Ramos (cell line): ENCODE measurements at regions not wholly inside any gene's neighbourhood (a gene's known extent, or its start where the extent isn't known, plus 50 kb on each side); places are given as distances from the start of the nearest gene placed in this dataset.

Source experiments
- in situ Hi-C: fragments of 300-500 bp; cut with MboI; formaldehyde crosslinking; loops from one replicate; pipeline ENCODE4 v1.14.3; 2022; ENCODE audit warnings: low sequenced_read_pairs; ENCODE audit not compliant: unreplicated experiment

DNA sequence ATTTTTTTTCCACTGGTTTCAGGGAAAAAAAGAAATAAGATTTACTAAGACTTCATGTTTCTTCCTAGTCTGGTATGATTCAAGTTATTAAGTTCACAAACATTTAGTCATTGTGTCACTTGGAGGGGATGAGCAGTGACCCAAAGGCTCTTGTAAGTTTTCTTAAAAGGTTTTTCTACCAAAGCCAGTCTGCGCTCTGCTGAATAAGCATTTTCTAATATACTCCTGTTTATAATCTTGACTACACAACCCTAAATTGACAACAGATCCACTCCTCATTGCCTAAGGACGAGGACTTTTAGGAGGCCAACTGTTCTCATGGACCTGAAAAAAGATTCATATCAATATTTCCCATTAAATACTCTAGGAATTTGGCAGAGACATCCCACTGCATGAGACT, 161.1 kb upstream of the TLL1 start:
- in situ Hi-C loops, result no loop called here

DNA sequence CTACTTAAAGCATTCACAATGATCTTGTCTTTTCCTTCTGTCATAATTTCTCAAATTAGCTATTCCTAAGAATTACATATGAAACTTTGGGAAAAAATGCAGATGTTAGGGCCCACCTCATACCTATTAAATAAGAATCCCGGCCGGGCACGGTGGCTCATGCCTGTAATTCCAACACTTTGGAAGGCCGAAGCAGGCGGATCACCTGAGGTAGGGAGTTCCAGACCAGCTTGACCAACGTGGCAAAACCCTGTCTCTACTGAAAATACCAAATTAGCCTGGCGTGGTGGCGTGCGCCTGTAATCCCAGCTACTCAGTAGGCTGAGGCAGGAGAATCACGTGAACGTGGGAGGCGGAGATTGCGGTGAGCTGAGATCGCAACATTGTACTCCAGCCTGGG, 158.4 kb upstream of the TLL1 start:
- in situ Hi-C loops, result no loop called here

- in situ Hi-C loops, result no loop called here
These were observed 157.8 kb upstream of the TLL1 start for GRCh38 chr4:165715211-165715610.

DNA sequence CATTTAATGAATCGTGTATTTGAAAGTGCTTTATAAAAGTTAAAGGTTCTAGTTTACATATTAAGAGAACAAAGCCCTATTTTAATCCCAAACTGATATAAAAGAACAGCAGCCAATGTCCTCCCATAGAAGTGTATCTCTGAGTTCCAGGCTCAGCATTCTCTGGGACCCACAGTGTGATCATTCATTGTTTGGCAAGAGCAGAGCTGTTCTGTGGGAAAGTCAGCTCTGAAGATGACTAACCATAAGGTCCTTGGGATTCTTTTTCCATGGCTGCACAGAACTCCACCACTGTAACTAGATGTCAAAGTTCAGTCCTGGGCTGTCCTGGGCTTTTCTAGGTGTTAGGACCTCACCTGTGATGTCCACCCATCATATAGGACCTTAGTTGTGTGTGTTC, 157.0 kb upstream of the TLL1 start:
- in situ Hi-C loops, result no loop called here

DNA sequence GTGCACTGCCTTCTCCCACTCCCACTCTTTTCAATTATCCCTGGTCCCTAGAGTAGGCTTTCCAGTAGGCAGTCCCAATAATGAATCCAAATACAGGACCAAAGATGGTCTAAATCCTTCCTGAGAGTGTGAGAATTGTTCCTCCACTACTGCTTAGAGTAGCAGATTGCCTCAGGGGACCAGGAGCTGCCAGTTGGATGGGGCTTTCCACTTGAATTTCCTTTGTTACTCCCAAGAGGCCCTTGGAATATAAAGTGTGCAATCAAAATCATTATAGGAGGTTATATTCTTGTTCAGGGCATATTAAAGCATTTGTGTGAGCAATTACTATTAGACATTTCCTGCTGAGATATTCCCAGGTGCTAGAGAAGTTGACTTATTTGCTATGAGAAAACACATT, 156.6 kb upstream of the TLL1 start:
- in situ Hi-C loops, result no loop called here

DNA sequence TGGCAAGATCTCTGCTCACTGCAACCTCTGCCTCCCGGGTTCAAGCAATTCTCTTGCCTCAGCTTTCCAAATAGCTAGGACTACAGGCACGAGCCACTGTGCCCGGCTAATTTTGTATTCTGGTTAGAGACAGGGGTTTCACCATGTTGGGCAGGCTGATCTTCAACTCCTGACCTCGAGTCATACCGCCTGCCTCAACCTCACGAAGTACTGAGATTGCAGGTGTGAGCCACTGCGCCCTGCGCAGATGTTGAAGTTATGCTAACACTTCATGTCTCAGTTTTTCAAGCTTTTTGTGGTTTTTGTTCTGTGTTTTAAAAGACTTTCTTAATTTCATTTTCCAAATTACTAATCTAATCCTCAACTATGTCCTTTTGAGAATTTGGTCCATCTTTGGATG, 154.4 kb upstream of the TLL1 start:
- in situ Hi-C loops, result no loop called here

DNA sequence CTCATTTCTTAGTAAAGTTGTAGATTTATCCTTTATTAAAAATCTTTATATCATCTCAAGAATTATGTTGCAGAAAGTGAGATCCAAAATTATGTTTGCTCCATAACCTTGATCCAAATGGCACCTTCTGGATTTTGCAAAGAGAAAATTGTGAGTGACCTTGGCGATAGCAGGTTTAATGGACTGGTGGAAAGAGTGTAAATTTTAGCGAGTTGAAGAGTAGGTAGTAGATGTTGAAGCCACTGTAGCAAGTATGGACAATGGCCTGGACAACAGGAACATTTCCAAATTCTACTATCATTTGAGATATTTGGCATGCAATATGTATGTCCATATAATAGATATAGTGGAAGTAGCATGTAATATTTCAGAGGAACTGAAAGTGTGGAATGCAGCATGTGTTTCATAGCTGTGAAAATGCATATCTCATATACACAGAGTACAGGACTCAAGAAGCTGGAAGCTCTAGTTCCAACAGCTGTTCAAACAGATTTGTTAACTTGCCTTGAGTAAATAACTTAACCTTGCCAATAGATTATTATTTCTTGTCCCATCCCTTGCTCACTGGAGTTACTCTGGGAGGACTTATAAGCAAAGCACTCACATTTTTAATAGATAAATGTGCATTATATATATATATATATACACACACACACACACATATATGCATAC, 152.5 kb upstream of the TLL1 start:
- in situ Hi-C loops, result no loop called here

DNA sequence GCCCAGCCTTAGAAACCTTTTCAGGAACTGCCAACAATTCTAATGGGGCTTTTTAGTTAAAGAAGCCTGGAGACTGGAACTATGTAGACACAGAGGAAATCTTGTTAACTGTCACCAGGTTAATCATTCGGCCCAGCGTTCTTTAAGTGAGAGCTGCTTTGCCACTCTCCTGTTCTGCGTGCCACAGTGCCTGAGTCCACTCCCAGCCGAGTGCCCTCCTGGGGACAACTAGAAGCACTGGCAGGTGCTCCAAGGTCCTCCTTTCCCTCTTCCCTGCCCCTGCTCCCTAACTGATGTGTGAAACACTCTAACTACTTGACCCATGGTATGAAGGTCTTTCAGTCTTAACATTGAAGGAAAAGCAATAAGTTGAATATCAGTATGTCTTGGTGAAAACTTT, 151.2 kb upstream of the TLL1 start:
- in situ Hi-C loops, result no loop called here

GRCh38 chr4:165723051-165723795, 149.8 kb upstream of the TLL1 start:
- in situ Hi-C loops, result no loop called here

DNA sequence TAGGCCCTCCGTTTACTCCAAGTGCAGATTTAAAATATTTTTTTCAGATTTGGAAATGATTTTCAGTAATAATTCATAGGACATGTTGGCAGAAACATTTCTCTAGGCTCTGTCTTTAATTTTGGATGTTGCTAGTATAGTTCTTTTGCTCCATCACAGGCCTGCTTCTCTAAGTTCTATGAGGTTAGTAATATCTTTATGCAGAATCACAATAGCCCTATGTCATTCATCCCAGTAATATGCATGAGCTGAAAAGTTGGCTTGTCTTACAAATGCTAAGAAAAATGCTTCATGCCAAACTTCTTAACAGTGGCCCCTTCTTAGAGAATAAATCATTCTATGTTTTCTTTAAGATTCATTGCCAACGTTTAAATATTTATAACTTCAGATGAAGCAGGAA, 148.3 kb upstream of the TLL1 start:
- in situ Hi-C loops, result no loop called here

GRCh38 chr4:165725352-165725751, 147.7 kb upstream of the TLL1 start:
- in situ Hi-C loops, result no loop called here

DNA sequence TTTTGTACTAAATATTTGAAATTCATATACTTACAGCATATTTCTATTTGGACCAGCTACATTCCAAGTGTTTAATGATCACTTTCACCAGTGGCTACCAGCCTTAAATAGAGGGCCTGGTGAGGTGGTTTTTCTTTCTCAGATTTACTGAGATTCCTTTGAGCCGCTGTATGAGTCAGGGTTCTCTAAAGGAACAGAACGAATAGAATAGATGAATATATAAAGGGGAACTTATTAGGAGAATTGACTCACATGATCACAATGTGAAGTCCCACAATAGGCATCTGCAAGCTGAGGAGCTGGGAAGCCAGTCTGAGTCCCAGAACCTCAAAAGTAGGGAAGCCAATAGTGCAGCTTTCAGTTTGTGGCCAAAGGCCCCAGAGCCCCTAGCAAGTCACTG, 146.2 kb upstream of the TLL1 start:
- in situ Hi-C loops, result no loop called here

DNA sequence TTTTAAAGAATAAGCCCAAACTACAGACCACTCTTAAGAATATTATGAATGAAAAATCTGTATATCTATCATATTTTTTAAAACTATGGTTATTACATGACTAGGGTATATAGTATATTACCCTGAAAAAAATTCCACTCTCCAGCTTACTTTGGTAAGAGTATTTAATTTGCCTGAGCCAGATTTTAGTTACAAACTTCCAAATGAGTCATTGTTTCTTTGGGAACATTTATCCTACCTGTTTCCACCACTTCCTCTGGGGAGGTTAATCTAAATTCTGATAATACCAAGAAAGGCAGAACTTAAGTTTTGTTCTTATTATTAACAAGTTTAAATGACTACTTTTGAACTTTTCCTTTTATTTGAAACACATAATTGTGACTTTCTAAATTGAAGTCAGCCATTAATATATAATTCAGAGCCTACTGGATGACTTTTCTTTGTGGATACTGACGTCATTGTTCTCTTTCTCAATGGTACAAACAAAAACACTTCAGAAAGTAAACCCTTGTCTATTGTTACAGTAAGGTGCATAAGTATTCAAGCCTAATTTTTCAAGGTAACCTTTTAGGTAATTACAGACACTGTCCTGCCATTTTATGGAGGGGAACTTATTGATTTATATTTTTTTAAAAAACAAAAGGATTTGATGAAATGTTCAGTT, 135.6 kb upstream of the TLL1 start:
- in situ Hi-C loops, result no loop called here

GRCh38 chr4:165738571-165738970, 134.5 kb upstream of the TLL1 start:
- in situ Hi-C loops, result no loop called here

DNA sequence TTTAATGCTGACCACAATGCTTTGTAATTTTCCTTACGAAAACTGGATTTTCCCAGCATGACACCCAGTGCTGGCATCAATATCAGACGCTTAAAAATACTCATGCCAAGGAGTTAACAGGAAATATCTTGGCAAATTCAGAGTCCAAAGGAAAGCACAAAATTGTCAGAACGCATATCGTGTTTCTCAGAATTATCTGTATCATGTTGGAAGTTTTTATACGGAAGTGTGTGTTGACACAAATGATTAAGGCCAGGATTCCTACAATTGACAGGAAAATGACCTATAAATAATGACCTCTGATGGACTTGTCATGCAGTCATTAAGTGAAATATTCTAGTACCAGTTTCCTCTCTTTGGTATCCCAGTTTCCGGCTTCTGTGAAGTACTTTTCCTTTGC, 132.1 kb upstream of the TLL1 start:
- in situ Hi-C loops, result no loop called here

- in situ Hi-C loops, result no loop called here
These were observed 129.6 kb upstream of the TLL1 start for GRCh38 chr4:165743422-165743821.

DNA sequence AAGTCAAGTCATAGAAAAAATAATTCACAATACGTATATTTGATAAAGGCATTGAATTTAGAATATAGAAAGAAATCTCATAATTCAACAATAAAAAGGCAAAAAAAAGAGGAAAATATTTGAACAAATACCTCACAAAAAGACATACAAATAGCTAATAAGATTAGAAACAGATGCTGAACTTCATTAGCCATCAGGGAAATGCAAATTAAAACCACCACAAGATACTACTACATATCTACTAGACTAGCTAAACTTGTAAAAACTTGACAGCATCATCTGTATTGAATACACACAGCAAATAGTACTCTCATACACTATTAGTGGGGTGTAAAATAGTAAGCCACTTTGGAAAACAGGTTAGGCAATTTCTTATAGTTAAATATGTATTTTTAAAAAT, 128.7 kb upstream of the TLL1 start:
- in situ Hi-C loops, result no loop called here

GRCh38 chr4:165748321-165748720, 124.7 kb upstream of the TLL1 start:
- in situ Hi-C loops, result no loop called here

- in situ Hi-C loops, result no loop called here
These were observed 121.2 kb upstream of the TLL1 start for GRCh38 chr4:165751882-165752281.

DNA sequence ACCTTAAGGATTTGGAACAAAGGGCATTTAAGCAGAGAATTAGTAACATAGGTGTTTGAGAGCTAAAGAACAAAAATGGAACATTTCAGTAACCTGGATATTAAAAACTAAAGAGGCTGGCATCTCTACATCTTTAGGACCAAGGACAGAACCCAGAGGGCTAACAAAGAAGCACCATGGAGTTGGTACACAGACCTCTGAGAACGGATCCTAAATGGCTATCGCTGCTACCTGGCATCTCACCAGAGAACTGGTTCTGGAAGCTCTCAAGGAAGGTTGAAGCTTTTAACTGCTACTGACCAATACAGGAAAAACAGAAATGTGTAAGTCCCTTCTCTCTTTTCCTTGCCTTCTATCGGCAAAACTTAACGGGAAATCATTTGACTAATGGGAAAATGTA, 118.4 kb upstream of the TLL1 start:
- in situ Hi-C loops, result no loop called here

DNA sequence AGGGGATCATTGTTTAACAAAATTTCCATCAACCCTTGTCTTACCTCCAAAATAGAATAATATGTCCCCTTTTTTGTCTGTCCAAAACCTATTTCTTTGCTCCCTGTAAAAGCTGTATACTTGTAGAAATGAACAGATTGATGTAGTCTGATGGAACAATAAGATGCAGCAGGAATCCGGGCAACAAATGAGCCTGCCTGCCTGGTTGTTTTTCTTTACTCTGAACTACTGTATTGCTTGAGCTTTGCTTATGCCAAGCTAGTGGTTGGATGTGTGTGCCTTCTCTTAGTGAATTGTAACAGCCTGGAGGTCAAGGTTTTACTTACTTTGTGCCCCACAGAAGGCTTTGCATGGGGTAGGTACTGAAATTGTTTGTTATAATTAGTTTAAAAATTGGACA, 116.2 kb upstream of the TLL1 start:
- in situ Hi-C loops, result no loop called here

DNA sequence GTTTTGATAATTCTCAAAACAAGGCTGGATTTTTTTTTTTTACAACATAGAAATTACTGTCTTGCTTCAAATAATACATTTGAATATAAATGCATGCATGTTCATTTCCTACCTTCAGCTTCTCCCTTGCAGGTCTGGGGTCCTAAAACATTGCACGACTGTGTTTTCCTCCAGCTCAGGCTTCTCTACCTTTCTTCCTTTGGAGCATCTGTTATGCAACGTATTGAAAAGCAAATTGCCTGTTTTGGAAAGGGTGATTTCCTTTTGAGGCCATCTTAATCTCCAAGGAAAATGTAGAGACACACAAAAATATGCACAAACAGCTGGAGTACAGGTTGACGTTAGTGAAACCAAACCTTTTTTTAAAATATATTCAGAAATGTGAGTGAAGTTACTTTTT, 115.6 kb upstream of the TLL1 start:
- in situ Hi-C loops, result no loop called here
